ENCODE measurements at regions not wholly inside any gene's neighbourhood (a gene's known extent, or its start where the extent isn't known, plus 50 kb on each side); places are given as distances from the start of the nearest gene placed in this dataset.

DNA sequence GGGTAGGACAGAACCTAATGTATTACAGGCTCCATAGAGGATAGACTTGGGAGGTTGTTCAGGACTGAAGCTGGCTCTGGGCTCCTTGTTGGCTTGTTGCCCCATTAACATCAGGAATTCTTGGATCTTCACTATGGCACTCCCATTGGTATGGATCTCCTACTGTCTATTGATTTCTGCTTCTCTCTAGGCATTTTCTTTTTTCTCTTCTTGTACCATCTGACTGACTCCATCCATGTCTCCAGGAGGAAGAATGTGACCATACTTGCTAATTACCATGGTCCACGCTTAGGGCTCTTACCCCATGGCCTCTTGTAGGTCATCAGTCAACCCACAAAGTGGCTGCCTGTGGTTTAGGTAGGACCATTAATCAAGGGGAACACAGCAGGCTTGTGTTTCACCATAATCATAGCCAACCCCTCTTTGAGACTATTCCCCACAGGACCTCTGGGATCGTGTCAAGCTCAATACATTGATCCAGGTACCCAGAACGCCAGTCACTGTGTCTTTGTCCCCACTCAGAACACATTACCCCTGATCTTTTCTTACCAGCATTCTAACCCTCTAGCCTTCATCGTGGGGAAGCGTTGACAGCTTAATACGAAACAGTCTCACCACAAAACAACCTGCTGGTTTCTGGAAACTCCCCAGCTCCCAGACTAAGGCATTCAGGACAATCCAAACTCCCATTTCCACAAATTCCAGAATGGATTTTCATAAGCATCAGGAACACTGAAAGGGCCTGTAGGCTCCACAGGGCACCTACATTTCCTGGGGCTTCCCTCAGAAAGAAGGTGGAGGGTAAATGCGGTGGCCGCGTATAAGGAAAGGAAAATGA is 97.1 kb downstream of the ETS2 start:
- TF ChIP-seq CTCF (conservative IDR thresholded peaks at IDR 0.05; ENCODE audit: low read depth, low read length): no peak
- TF ChIP-seq POLR2A (IDR thresholded peaks at IDR 0.05; ENCODE audit: low read depth, low read length): no peak
- no peak for TF ChIP-seq NFE2L2 (IDR thresholded peaks at IDR 0.05; ENCODE audit: low read depth, low read length)
- TF ChIP-seq RFX5 (IDR thresholded peaks at IDR 0.05; ENCODE audit: low read depth, low read length): no peak
- TF ChIP-seq MAFK (IDR thresholded peaks at IDR 0.05; ENCODE audit: low read depth, low read length): no peak
- no peak for TF ChIP-seq MXI1 (IDR thresholded peaks at IDR 0.05; ENCODE audit: borderline replicate concordance, low read depth, low read length)
- no peak for TF ChIP-seq MAZ (IDR thresholded peaks at IDR 0.05; ENCODE audit: borderline replicate concordance, low read depth, low read length)
